Calu3 (cell line): ENCODE measurements at regions not wholly inside any gene's neighbourhood (a gene's known extent, or its start where the extent isn't known, plus 50 kb on each side); places are given as distances from the start of the nearest gene placed in this dataset.

Experiments
- BruUV-seq: library from RNA; stranded (reverse); fragments of 400-500 nt; replicated peaks from 2 replicates; lab custom pipeline; 2021; lab: Mats Ljungman, UMichigan
- CTCF ChIA-PET: fragments of 300-600 bp; sonication (Branson Sonifier 250); formaldehyde crosslinking; loops from one replicate; lab custom pipeline; 2022; ENCODE audit warnings: antibody characterized with exemption; lab: Charles Lee
- DNase-seq: peaks from one replicate; pipeline ENCODE4 v3.0.0; 2022
- H3K27ac Mint-ChIP-seq: one replicate; pipeline ENCODE4 v1.8.0; 2022; ENCODE audit warnings: mixed read lengths; ENCODE audit not compliant: unreplicated experiment
- H3K27me3 Mint-ChIP-seq: one replicate; pipeline ENCODE4 v1.8.0; 2022; ENCODE audit warnings: mixed read lengths; ENCODE audit not compliant: unreplicated experiment
- H3K36me3 Mint-ChIP-seq: one replicate; pipeline ENCODE4 v1.8.0; 2022; ENCODE audit warnings: mild to moderate bottlenecking, moderate library complexity, mixed read lengths; ENCODE audit not compliant: insufficient read depth, unreplicated experiment
- H3K4me1 Mint-ChIP-seq: one replicate; pipeline ENCODE4 v1.8.0; 2022; ENCODE audit warnings: mild to moderate bottlenecking, low read depth, mixed read lengths; ENCODE audit not compliant: unreplicated experiment
- H3K4me3 Mint-ChIP-seq: one replicate; pipeline ENCODE4 v1.8.0; 2022; ENCODE audit warnings: mild to moderate bottlenecking, low read depth, moderate library complexity, mixed read lengths; ENCODE audit not compliant: unreplicated experiment
- H3K9me3 Mint-ChIP-seq: one replicate; pipeline ENCODE4 v1.8.0; 2022; ENCODE audit warnings: low read depth, mixed read lengths; ENCODE audit not compliant: unreplicated experiment
- intact Hi-C: fragments of 100-400 bp; cut with micrococcal nuclease; formaldehyde crosslinking; loops from one replicate; pipeline ENCODE4 v1.10.0; 2022; ENCODE audit not compliant: unreplicated experiment
- TF ChIP-seq, protein P1 (sequence below): fragments of 200-600 bp; IDR thresholded peaks from one replicate; pipeline ENCODE4 v1.8.0; 2022; ENCODE audit warnings: antibody characterized with exemption; ENCODE audit not compliant: unreplicated experiment

DNA sequence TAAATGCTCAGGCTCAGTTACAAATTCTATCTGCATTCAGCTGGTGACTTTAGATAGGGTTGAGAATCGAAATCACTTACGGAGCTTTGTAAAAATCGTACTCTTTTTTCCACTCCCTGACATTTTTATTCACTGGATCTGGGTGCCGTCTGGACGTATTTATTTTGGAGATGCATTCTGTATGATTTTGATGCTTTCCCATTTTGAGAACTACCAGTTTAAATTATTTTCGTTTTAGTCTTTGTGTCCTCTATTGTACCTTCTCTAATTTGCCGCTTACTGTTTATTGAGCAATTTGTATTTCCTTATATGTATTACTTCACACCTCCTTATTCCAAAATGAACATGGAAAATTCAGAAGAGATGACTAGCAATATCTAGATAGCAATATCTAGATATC lies 96.2 kb downstream of the FASLG start:
- Mint-ChIP-seq H3K36me3 (no peaks in the 10 kb centered on the region), H3K27ac (no peak overlapping the region), H3K4me3 (no peak overlapping the region), H3K9me3 (no peaks in the 10 kb centered on the region), H3K27me3 (no peaks in the 10 kb centered on the region), H3K4me1 (no peaks in the 10 kb centered on the region)
- intact Hi-C loops, result no loop called here
- TF ChIP-seq, protein P1, sequence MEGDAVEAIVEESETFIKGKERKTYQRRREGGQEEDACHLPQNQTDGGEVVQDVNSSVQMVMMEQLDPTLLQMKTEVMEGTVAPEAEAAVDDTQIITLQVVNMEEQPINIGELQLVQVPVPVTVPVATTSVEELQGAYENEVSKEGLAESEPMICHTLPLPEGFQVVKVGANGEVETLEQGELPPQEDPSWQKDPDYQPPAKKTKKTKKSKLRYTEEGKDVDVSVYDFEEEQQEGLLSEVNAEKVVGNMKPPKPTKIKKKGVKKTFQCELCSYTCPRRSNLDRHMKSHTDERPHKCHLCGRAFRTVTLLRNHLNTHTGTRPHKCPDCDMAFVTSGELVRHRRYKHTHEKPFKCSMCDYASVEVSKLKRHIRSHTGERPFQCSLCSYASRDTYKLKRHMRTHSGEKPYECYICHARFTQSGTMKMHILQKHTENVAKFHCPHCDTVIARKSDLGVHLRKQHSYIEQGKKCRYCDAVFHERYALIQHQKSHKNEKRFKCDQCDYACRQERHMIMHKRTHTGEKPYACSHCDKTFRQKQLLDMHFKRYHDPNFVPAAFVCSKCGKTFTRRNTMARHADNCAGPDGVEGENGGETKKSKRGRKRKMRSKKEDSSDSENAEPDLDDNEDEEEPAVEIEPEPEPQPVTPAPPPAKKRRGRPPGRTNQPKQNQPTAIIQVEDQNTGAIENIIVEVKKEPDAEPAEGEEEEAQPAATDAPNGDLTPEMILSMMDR, result no peak
- DNase-seq, result no peak
- no TSS peak for BruUV-seq
- CTCF ChIA-PET, result no interaction called here

DNA sequence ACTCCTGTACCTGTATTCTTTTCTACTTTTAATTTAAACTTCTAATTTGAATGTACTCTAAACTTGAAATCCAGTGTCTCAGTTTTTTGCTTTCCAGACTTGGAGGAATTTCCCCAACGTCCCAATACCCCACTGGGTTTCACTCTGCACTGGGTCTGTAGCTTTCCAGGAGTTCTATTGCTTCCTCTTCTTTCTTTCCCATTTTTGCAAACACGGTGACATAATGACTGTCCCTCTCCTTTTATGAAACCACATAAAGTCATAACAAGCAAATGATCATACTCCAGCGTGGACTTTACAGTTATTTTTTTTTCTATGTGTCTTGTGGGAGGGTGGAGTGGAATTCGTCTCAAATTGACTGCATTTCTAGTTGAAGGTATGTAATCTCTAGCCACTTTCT lies 97.1 kb downstream of the FASLG start:
- no TSS peak for BruUV-seq
- H3K9me3 Mint-ChIP-seq, result no peaks in the 10 kb centered on the region
- CTCF ChIA-PET, result no interaction called here
- H3K27ac Mint-ChIP-seq, result no peak overlapping the region
- H3K27me3 Mint-ChIP-seq, result no peaks in the 10 kb centered on the region
- H3K4me1 Mint-ChIP-seq, result no peaks in the 10 kb centered on the region
- intact Hi-C loops, result no loop called here
- no peak overlapping the region for H3K4me3 Mint-ChIP-seq
- no peak for DNase-seq
- H3K36me3 Mint-ChIP-seq, result no peaks in the 10 kb centered on the region
- TF ChIP-seq, protein P1, result no peak

DNA sequence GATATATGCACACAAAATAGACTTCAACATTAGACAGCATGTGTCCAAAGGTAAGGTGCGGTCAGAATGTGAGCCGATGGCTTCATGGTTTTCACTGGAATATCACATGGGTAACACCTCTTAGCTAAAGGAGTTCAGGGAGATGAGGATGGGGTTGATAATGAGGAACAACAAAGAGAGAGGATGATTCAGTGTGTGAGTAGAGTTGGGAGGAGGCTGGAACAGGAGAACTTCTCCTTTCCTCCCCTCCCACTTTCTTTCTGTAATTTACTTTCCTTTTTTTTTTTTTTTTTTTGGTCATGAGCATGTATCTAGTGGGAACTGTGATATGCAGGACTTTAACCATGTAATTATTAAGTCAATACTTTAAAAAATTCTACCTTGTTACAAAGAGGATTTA lies 99.4 kb downstream of the FASLG start:
- Mint-ChIP-seq H3K4me3 (no peak overlapping the region), H3K4me1 (no peaks in the 10 kb centered on the region), H3K36me3 (no peaks in the 10 kb centered on the region), H3K27ac (no peak overlapping the region), H3K27me3 (no peaks in the 10 kb centered on the region), H3K9me3 (no peaks in the 10 kb centered on the region)
- TF ChIP-seq, protein P1, result no peak
- intact Hi-C loops, result no loop called here
- CTCF ChIA-PET, result interaction anchor here (0.6 kb wide), 1 partner anchor 649 kb away, joined by 5 read pairs; no protein-coding TSS in a partner anchor
- no TSS peak for BruUV-seq
- no peak for DNase-seq

DNA sequence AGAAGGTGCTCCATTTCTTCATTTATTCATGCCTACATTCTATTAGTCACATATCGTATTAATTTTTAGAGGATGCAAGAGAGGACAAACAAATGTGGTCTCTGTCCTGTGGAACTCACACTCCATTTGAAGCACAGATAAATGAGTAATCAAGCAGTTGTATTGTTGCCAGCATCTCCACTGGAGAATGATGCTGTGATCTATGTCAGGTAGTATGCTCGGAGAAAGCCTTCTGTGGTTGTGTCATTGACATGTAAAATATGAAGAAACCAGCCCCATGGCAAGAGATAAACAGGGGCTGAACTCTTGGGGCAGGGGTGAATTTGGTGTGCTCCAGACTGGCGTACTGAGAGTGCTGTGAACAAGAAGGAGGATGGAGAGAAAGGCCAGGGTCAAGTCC lies 101.2 kb downstream of the FASLG start:
- Mint-ChIP-seq H3K9me3 (no peaks in the 10 kb centered on the region), H3K36me3 (no peaks in the 10 kb centered on the region), H3K4me1 (no peaks in the 10 kb centered on the region), H3K4me3 (no peak overlapping the region), H3K27ac (no peak overlapping the region), H3K27me3 (no peaks in the 10 kb centered on the region)
- no peak for DNase-seq
- TF ChIP-seq, protein P1, result no peak
- BruUV-seq, result no TSS peak
- intact Hi-C loops, result no loop called here
- CTCF ChIA-PET, result no interaction called here
